Testis (tissue), 2 donors: ENCODE measurements at regions not wholly inside any gene's neighbourhood (a gene's known extent, or its start where the extent isn't known, plus 50 kb on each side); places are given as distances from the start of the nearest gene placed in this dataset.

Experiments
- DNase-seq: peaks from one replicate; pipeline ENCODE4 v3.0.0-alpha.2; 2019
- H3K27ac ChIP-seq, 2 donors: fragments of 200-600 bp; sonication (generic); one replicate each; pipeline ENCODE4 v1.5.1; 2019
- H3K27me3 ChIP-seq: fragments of 200-600 bp; sonication (generic); one replicate; pipeline ENCODE4 v1.5.1; 2019
- H3K36me3 ChIP-seq: fragments of 200-600 bp; sonication (generic); one replicate; pipeline ENCODE4 v1.5.1; 2017; ENCODE audit warnings: low read depth; ENCODE audit errors: missing control alignments
- H3K4me1 ChIP-seq: fragments of 200-600 bp; sonication (generic); one replicate; pipeline ENCODE4 v1.5.1; 2019
- H3K4me3 ChIP-seq, 2 donors: fragments of 200-600 bp; sonication (generic); one replicate each; pipeline ENCODE4 v1.5.1; 2017 to 2019
- H3K9me3 ChIP-seq: fragments of 200-600 bp; sonication (generic); one replicate; pipeline ENCODE4 v1.5.1; 2017
- POLR2A ChIP-seq: fragments of 450-650 bp; IDR thresholded peaks from one replicate; pipeline ENCODE4 v1.6.1; 2017; ENCODE audit warnings: antibody characterized with exemption, mild to moderate bottlenecking, moderate library complexity
- WGBS, 2 donors: methylation state at CpG; one replicate each; pipeline ENCODE4 v1.1.5; 2018; 5-methylcytosine and 5-hydroxymethylcytosine counted together
- intact Hi-C: fragments of 100-400 bp; cut with DNase I; formaldehyde crosslinking; loops from one replicate; pipeline ENCODE4 v1.15.1; 2023; ENCODE audit warnings: low total_unique reads
- TF ChIP-seq, protein P1 (sequence below), 3 experiments: fragments of 450-650 bp in 2 of 3; fragments of 200-600 bp in 1 of 3; sonication (generic) in 1 of 3; IDR thresholded peaks; one replicate each; pipeline ENCODE4 v1.5.1; 2016 to 2019; ENCODE audit warnings: antibody characterized with exemption in 3 of 3, mild to moderate bottlenecking in 2 of 3, moderate library complexity in 1 of 3

- Histone ChIP-seq H3K4me1 (no peaks in the 10 kb centered on the region), H3K27me3 (no peaks in the 10 kb centered on the region), H3K36me3 (no peaks in the 10 kb centered on the region), H3K27ac (no peak overlapping the region), H3K9me3 (no peaks in the 10 kb centered on the region), H3K4me3 (no peak overlapping the region)
- intact Hi-C loops: no loop called here
- TF ChIP-seq POLR2A: no peak
- TF ChIP-seq, protein P1, sequence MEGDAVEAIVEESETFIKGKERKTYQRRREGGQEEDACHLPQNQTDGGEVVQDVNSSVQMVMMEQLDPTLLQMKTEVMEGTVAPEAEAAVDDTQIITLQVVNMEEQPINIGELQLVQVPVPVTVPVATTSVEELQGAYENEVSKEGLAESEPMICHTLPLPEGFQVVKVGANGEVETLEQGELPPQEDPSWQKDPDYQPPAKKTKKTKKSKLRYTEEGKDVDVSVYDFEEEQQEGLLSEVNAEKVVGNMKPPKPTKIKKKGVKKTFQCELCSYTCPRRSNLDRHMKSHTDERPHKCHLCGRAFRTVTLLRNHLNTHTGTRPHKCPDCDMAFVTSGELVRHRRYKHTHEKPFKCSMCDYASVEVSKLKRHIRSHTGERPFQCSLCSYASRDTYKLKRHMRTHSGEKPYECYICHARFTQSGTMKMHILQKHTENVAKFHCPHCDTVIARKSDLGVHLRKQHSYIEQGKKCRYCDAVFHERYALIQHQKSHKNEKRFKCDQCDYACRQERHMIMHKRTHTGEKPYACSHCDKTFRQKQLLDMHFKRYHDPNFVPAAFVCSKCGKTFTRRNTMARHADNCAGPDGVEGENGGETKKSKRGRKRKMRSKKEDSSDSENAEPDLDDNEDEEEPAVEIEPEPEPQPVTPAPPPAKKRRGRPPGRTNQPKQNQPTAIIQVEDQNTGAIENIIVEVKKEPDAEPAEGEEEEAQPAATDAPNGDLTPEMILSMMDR (IDR thresholded peaks at IDR 0.05): no peak
- no peak for DNase-seq
- WGBS, 2 donors: 30 to 36% methylated on average over 2 of the region's 2 CpGs
These were observed 654.6 kb downstream of the RAPGEF2 start for GRCh38 chr4:159757499-159757898.

DNA sequence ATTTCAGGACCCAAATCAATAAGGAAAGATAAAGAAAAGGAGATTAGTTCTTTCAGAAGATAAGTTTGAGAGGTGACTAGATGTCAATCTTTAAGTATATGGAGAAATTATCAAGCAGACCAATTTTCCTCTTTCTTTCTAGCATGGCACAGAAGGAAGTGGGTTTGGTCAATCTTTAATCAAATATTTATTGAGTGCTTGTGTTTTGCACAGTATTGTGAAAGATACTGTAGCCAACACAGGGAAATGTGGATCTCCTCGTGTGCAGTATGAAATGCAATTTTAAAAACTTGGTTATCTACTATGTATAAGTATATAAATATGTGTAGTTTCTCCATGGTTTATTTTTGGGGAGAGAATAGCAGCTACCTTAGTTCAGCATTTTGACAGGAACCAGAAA is 655.2 kb downstream of the RAPGEF2 start:
- intact Hi-C loops: no loop called here

DNA sequence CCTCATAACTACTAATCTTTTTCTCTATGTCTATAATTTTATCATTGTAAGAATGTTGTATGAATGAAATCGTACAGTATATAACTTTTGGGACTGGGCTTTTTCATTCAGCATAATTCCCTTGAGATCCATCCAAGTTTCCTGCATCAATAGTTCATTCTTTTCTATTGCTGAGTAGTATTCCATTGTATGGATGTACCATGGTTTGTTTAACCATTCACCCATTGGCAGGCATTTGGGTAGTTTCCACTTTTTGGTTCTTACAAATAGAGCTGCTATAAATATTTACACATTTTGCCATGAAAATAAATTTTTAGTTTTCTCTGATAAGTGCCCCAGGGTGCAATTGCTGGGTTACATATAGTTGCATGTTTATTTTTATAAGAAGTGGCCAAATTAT is 659.8 kb downstream of the RAPGEF2 start:
- no peak for DNase-seq
- no peaks in the 10 kb centered on the region for H3K4me1 ChIP-seq
- WGBS, 2 donors: 86 to 97% methylated on average over 1 of the region's 1 CpG
- H3K27me3 ChIP-seq: no peaks in the 10 kb centered on the region
- H3K4me3 ChIP-seq: no peak overlapping the region
- intact Hi-C loops: no loop called here
- no peak overlapping the region for H3K27ac ChIP-seq
- TF ChIP-seq, protein P1 (IDR thresholded peaks at IDR 0.05): no peak
- no peak for TF ChIP-seq POLR2A
- no peaks in the 10 kb centered on the region for H3K36me3 ChIP-seq
- H3K9me3 ChIP-seq: no peaks in the 10 kb centered on the region

More for the DNA sequence above, 655.2 kb downstream of the RAPGEF2 start:
- WGBS, 2 donors: 71 to 73% methylated on average over 1 of the region's 1 CpG
- Histone ChIP-seq H3K27ac (no peak overlapping the region), H3K36me3 (no peaks in the 10 kb centered on the region), H3K9me3 (no peaks in the 10 kb centered on the region), H3K4me3 (no peak overlapping the region), H3K27me3 (no peaks in the 10 kb centered on the region), H3K4me1 (no peaks in the 10 kb centered on the region)
- no peak for DNase-seq
- TF ChIP-seq, protein P1 (IDR thresholded peaks at IDR 0.05): no peak
- TF ChIP-seq POLR2A: no peak

GRCh38 chr4:159764343-159764952 is 661.6 kb downstream of the RAPGEF2 start:
- Histone ChIP-seq H3K4me1 (no peaks in the 10 kb centered on the region), H3K36me3 (no peaks in the 10 kb centered on the region), H3K9me3 (no peaks in the 10 kb centered on the region), H3K4me3 (no peak overlapping the region), H3K27me3 (no peaks in the 10 kb centered on the region), H3K27ac (no peak overlapping the region)
- 36 to 41% methylated on average over 5 of the region's 5 CpGs for WGBS, 2 donors
- intact Hi-C loops: no loop called here
- TF ChIP-seq POLR2A: no peak
- TF ChIP-seq, protein P1 (IDR thresholded peaks at IDR 0.05): peak; percentile 43 to 56 (median 49)
- DNase-seq: peak; percentile 30

DNA sequence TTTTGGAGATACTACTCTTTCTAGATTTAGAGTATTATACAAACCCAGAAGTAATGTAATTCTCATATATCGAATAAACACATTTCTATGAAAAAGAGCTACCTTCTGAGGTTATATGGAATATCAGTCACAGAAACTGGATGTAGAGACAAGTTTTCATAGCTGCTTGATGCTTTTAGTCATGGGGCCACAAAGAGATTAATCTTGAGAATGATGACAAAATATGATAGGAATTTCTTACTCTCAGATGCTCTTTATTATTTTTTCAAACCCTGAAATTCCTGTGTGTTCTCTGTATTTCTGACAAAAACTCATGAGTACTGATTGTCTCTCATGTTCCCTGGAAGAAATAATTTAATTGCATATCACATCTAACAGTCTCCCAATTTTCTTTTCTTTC is 662.5 kb downstream of the RAPGEF2 start:
- H3K4me1 ChIP-seq: no peaks in the 10 kb centered on the region
- intact Hi-C loops: no loop called here
- no peaks in the 10 kb centered on the region for H3K27me3 ChIP-seq
- no peak for DNase-seq
- H3K27ac ChIP-seq: no peak overlapping the region
- H3K4me3 ChIP-seq: no peak overlapping the region
- H3K9me3 ChIP-seq: no peaks in the 10 kb centered on the region
- TF ChIP-seq POLR2A: no peak
- TF ChIP-seq, protein P1 (IDR thresholded peaks at IDR 0.05): no peak
- WGBS, 2 donors: 89 to 90% methylated on average over 1 of the region's 1 CpG
- no peaks in the 10 kb centered on the region for H3K36me3 ChIP-seq
